ENCODE measurements at regions not wholly inside any gene's neighbourhood (a gene's known extent, or its start where the extent isn't known, plus 50 kb on each side); places are given as distances from the start of the nearest gene placed in this dataset.

DNA sequence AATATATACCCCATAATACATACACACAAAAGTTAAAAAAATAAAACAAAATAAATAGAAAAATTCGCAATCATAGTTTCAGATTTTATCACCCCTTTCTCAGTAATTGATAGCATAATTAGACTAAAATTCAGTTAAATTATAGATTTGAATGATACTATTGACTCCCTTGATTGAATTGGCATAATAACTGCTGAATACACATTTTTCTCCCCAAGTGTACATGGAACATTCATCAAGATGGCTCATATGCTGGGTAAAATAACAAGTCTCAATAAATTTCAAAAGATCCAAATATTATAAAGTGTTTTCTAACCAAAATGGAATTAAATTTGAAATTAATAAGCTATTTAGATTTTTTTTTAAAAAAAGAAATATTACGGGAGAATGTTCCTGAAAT is 616.1 kb downstream of the MAFB start (continued):
- TF ChIP-seq ARID4B (CRISPR knock-in tag; IDR thresholded peaks at IDR 0.05; ENCODE audit: borderline replicate concordance): no peak

GRCh38 chr20:40056171-40056570 is 632.9 kb downstream of the MAFB start:
- Mint-ChIP-seq H3K4me1 (peaks cover 8% of the 10 kb centered on the region), H3K4me3 (no peak overlapping the region), H3K27ac (0 out of 2 replicates have a peak overlapping the region, but pooled peaks have one; percentile 11), H3K27me3 (ENCODE audit: low read depth) (no peaks in the 10 kb centered on the region), H3K36me3 (peaks cover 27% of the 10 kb centered on the region), H3K9me3 (peaks cover 22% of the 10 kb centered on the region)
- TF ChIP-seq ZNF219 (CRISPR knock-in tag; IDR thresholded peaks at IDR 0.05; ENCODE audit: borderline replicate concordance): no peak
- no peak for TF ChIP-seq NR2C2 (CRISPR knock-in tag; IDR thresholded peaks at IDR 0.05)
- TF ChIP-seq JAZF1 (CRISPR knock-in tag; IDR thresholded peaks at IDR 0.05): no peak
- TF ChIP-seq, protein P1, sequence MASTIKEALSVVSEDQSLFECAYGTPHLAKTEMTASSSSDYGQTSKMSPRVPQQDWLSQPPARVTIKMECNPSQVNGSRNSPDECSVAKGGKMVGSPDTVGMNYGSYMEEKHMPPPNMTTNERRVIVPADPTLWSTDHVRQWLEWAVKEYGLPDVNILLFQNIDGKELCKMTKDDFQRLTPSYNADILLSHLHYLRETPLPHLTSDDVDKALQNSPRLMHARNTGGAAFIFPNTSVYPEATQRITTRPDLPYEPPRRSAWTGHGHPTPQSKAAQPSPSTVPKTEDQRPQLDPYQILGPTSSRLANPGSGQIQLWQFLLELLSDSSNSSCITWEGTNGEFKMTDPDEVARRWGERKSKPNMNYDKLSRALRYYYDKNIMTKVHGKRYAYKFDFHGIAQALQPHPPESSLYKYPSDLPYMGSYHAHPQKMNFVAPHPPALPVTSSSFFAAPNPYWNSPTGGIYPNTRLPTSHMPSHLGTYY (CRISPR knock-in tag; IDR thresholded peaks at IDR 0.05): no peak
- no peak for TF ChIP-seq OVOL2 (CRISPR knock-in tag; IDR thresholded peaks at IDR 0.05; ENCODE audit: borderline replicate concordance)
- no peak for TF ChIP-seq E2F1 (CRISPR knock-in tag; IDR thresholded peaks at IDR 0.05)
- no peak for TF ChIP-seq STAT6 (CRISPR knock-in tag; conservative IDR thresholded peaks at IDR 0.05; ENCODE audit: low read depth)
- no peak for TF ChIP-seq JUN (CRISPR knock-in tag; IDR thresholded peaks at IDR 0.05)
- TF ChIP-seq, protein P2, sequence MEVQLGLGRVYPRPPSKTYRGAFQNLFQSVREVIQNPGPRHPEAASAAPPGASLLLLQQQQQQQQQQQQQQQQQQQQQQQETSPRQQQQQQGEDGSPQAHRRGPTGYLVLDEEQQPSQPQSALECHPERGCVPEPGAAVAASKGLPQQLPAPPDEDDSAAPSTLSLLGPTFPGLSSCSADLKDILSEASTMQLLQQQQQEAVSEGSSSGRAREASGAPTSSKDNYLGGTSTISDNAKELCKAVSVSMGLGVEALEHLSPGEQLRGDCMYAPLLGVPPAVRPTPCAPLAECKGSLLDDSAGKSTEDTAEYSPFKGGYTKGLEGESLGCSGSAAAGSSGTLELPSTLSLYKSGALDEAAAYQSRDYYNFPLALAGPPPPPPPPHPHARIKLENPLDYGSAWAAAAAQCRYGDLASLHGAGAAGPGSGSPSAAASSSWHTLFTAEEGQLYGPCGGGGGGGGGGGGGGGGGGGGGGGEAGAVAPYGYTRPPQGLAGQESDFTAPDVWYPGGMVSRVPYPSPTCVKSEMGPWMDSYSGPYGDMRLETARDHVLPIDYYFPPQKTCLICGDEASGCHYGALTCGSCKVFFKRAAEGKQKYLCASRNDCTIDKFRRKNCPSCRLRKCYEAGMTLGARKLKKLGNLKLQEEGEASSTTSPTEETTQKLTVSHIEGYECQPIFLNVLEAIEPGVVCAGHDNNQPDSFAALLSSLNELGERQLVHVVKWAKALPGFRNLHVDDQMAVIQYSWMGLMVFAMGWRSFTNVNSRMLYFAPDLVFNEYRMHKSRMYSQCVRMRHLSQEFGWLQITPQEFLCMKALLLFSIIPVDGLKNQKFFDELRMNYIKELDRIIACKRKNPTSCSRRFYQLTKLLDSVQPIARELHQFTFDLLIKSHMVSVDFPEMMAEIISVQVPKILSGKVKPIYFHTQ (CRISPR knock-in tag; IDR thresholded peaks at IDR 0.05): no peak
- TF ChIP-seq GABPB1 (CRISPR knock-in tag; IDR thresholded peaks at IDR 0.05): no peak
- TF ChIP-seq RORB (CRISPR knock-in tag; IDR thresholded peaks at IDR 0.05): no peak
- no peak for TF ChIP-seq HMGA2 (CRISPR knock-in tag; IDR thresholded peaks at IDR 0.05)
- TF ChIP-seq CTCF (IDR thresholded peaks at IDR 0.05): no peak
- TF ChIP-seq TP53 (CRISPR knock-in tag; IDR thresholded peaks at IDR 0.05): no peak
- TF ChIP-seq HMGXB4 (CRISPR knock-in tag; IDR thresholded peaks at IDR 0.05): no peak
- DNase-seq (ENCODE audit: low spot score): no peak
- ATAC-seq: no peak
- POLR2A ChIA-PET: no interaction called here
- CTCF ChIA-PET: no interaction called here

All from WTC11 (cell line).